GM23338 (cell line): ENCODE measurements at regions not wholly inside any gene's neighbourhood (a gene's known extent, or its start where the extent isn't known, plus 50 kb on each side); places are given as distances from the start of the nearest gene placed in this dataset.

ENCODE experiments used
- ATAC-seq: fragments of 200-7000 bp; cut with Tn5 transposase; 3 replicates; pipeline ENCODE4 v1.9.1; 2020
- DNase-seq: peaks from one replicate; pipeline ENCODE4 v3.0.0-alpha.2; 2015; ENCODE audit warnings: low spot score
- H2AFZ ChIP-seq: fragments of 200-600 bp; sonication (generic); 2 replicates; pipeline ENCODE4 v1.8.0; 2016; ENCODE audit warnings: antibody characterized with exemption, mild to moderate bottlenecking, moderate library complexity
- H3F3A ChIP-seq: fragments of 200-600 bp; sonication (generic); replicated peaks from 2 replicates; pipeline ENCODE4 v1.8.0; 2017; ENCODE audit warnings: antibody characterized with exemption, mixed run types, low read depth
- H3K27ac ChIP-seq: fragments of 200-600 bp; sonication (generic); 2 replicates; pipeline ENCODE4 v1.6.1; 2016; ENCODE audit warnings: low read depth
- H3K27me3 ChIP-seq: fragments of 200-600 bp; sonication (generic); 2 replicates; pipeline ENCODE4 v1.8.0; 2016; ENCODE audit warnings: mild to moderate bottlenecking, mixed run types, moderate library complexity; ENCODE audit not compliant: insufficient read depth
- H3K36me3 ChIP-seq: fragments of 200-600 bp; sonication (generic); 2 replicates; pipeline ENCODE4 v1.8.0; 2016; ENCODE audit warnings: mild to moderate bottlenecking; ENCODE audit not compliant: insufficient read depth
- H3K4me1 ChIP-seq: fragments of 200-600 bp; sonication (generic); 2 replicates; pipeline ENCODE4 v1.8.0; 2016; ENCODE audit warnings: mild to moderate bottlenecking, moderate library complexity; ENCODE audit not compliant: insufficient read depth
- H3K4me2 ChIP-seq: fragments of 200-600 bp; sonication (generic); 2 replicates; pipeline ENCODE4 v1.7.1; 2017; ENCODE audit warnings: mixed run types
- H3K4me3 ChIP-seq: fragments of 200-600 bp; sonication (generic); 2 replicates; pipeline ENCODE4 v1.6.1; 2016; ENCODE audit warnings: mixed run types
- H3K79me2 ChIP-seq: fragments of 200-600 bp; sonication (generic); replicated peaks from 2 replicates; pipeline ENCODE4 v1.8.0; 2017; ENCODE audit warnings: mild to moderate bottlenecking; ENCODE audit not compliant: insufficient read depth
- H3K9me2 ChIP-seq: fragments of 200-600 bp; sonication (generic); 2 replicates; pipeline ENCODE4 v1.8.0; 2017; ENCODE audit not compliant: insufficient read depth
- H4K20me1 ChIP-seq: fragments of 200-600 bp; sonication (generic); replicated peaks from 2 replicates; pipeline ENCODE4 v1.8.0; 2017; ENCODE audit warnings: mild to moderate bottlenecking; ENCODE audit not compliant: insufficient read depth
- H3K27ac Mint-ChIP-seq: 2 replicates; pipeline ENCODE4 v1.8.0; 2020; ENCODE audit warnings: inconsistent platforms, mild to moderate bottlenecking, moderate library complexity, mixed read lengths
- H3K27me3 Mint-ChIP-seq: 3 replicates; pipeline ENCODE4 v1.8.0; 2022; ENCODE audit warnings: low read depth, mild to moderate bottlenecking, moderate library complexity, mixed read lengths, inconsistent platforms; ENCODE audit not compliant: insufficient read depth, poor library complexity
- H3K36me3 Mint-ChIP-seq: 3 replicates; pipeline ENCODE4 v1.8.0; 2021; ENCODE audit warnings: low read depth, mild to moderate bottlenecking, inconsistent platforms, moderate library complexity, mixed read lengths
- H3K4me1 Mint-ChIP-seq: 3 replicates; pipeline ENCODE4 v1.8.0; 2020; ENCODE audit warnings: mild to moderate bottlenecking, inconsistent platforms, mixed read lengths
- H3K4me3 Mint-ChIP-seq: 3 replicates; pipeline ENCODE4 v1.8.0; 2021; ENCODE audit warnings: moderate library complexity, mild to moderate bottlenecking, inconsistent platforms, mixed read lengths
- H3K9me3 Mint-ChIP-seq: 3 replicates; pipeline ENCODE4 v1.8.0; 2020; ENCODE audit warnings: moderate library complexity, mild to moderate bottlenecking, inconsistent platforms, mixed read lengths
- CREB1 ChIP-seq: fragments of 250-450 bp; sonication (Bioruptor Pico); IDR thresholded peaks from 2 replicates; pipeline ENCODE4 v1.5.0; 2020; ENCODE audit warnings: low read depth, mild to moderate bottlenecking, moderate library complexity
- CTCF ChIP-seq, 2 experiments: fragments of 200-600 bp in 1 of 2; sonication (generic) in 1 of 2; conservative IDR thresholded peaks; 2 replicates each; pipeline versions ENCODE4 v1.5.1 to v1.6.1; 2016 to 2017; ENCODE audit warnings: antibody characterized with exemption in 2 of 2, low read depth in 2 of 2, mild to moderate bottlenecking in 2 of 2, moderate library complexity in 1 of 2
- ETS1 ChIP-seq: IDR thresholded peaks from 2 replicates; pipeline ENCODE4 v1.6.1; 2016; ENCODE audit warnings: antibody characterized with exemption
- EZH2 ChIP-seq: fragments of 200-600 bp; sonication (generic); IDR thresholded peaks from one replicate; pipeline ENCODE4 v1.8.0; 2017; ENCODE audit warnings: antibody characterized with exemption, mild to moderate bottlenecking, low read depth; ENCODE audit not compliant: unreplicated experiment
- EZH2phosphoT487 ChIP-seq: fragments of 200-600 bp; sonication (generic); IDR thresholded peaks from one replicate; pipeline ENCODE4 v1.8.1; 2018; ENCODE audit warnings: antibody characterized with exemption; ENCODE audit not compliant: unreplicated experiment
- JUNB ChIP-seq: IDR thresholded peaks from one replicate; pipeline ENCODE4 v1.6.1; 2016; ENCODE audit warnings: antibody characterized with exemption; ENCODE audit not compliant: unreplicated experiment
- NANOG ChIP-seq: IDR thresholded peaks from 2 replicates; pipeline ENCODE4 v1.6.1; 2016; ENCODE audit warnings: antibody characterized with exemption, borderline replicate concordance
- POLR2AphosphoS5 ChIP-seq: IDR thresholded peaks from 2 replicates; pipeline ENCODE4 v1.6.1; 2016; ENCODE audit warnings: antibody characterized with exemption, low read depth
- REST ChIP-seq: IDR thresholded peaks from one replicate; pipeline ENCODE4 v1.6.1; 2018; ENCODE audit warnings: antibody characterized with exemption; ENCODE audit not compliant: unreplicated experiment
- STAT1 ChIP-seq: IDR thresholded peaks from one replicate; pipeline ENCODE4 v1.6.1; 2016; ENCODE audit warnings: antibody characterized with exemption; ENCODE audit not compliant: unreplicated experiment
- ZNF114 ChIP-seq: fragments of 250-450 bp; sonication (Bioruptor Pico); IDR thresholded peaks from 2 replicates; pipeline ENCODE4 v1.5.0; 2020; ENCODE audit warnings: mild to moderate bottlenecking, moderate library complexity
- ZNF331 ChIP-seq: fragments of 250-450 bp; sonication (Bioruptor Pico); IDR thresholded peaks from 2 replicates; pipeline ENCODE4 v1.5.0; 2020; ENCODE audit warnings: low read depth, mild to moderate bottlenecking, moderate library complexity
- ZNF462 ChIP-seq: fragments of 250-450 bp; sonication (Bioruptor Pico); IDR thresholded peaks from 2 replicates; pipeline ENCODE4 v1.5.0; 2020; ENCODE audit warnings: mild to moderate bottlenecking, moderate library complexity

GRCh38 chr9:78806492-78807160 lies 509.7 kb downstream of the PSAT1 start:
- H3K4me3 ChIP-seq = no peak overlapping the region
- 0 out of 2 replicates have a peak, but pooled peaks cover 2% of the 10 kb centered on the region for H4K20me1 ChIP-seq
- no peak overlapping the region for H3K4me2 ChIP-seq
- peaks cover 4% of the 10 kb centered on the region; the same call in 1 of the 2 replicates for H3K4me1 ChIP-seq
- peaks cover 3% of the 10 kb centered on the region; the same call in 2 of the 3 replicates for H3K4me1 Mint-ChIP-seq
- no peaks in the 10 kb centered on the region for H3K36me3 Mint-ChIP-seq
- H3K27me3 Mint-ChIP-seq = no peaks in the 10 kb centered on the region
- TF ChIP-seq CTCF (conservative IDR thresholded peaks at IDR 0.05; ENCODE audit: low read depth in 2 of 2) (no peak), ZNF114 (CRISPR knock-in tag) (no peak), ETS1 (no peak), EZH2phosphoT487 (no peak), CREB1 (CRISPR knock-in tag) (no peak), POLR2AphosphoS5 (no peak), NANOG (no peak), STAT1 (no peak), ZNF462 (CRISPR knock-in tag) (no peak), EZH2 (no peak), JUNB (no peak), ZNF331 (CRISPR knock-in tag) (no peak), REST (no peak)
- H3K27ac ChIP-seq = no peak overlapping the region
- ATAC-seq (no peak), DNase-seq (no peak)
- no peak overlapping the region for H3K27ac Mint-ChIP-seq
- no peaks in the 10 kb centered on the region for H3F3A ChIP-seq
- H3K27me3 ChIP-seq = no peaks in the 10 kb centered on the region
- no peaks in the 10 kb centered on the region for H3K79me2 ChIP-seq
- H2AFZ ChIP-seq = no peak overlapping the region
- H3K4me3 Mint-ChIP-seq = no peak overlapping the region
- H3K9me3 Mint-ChIP-seq = no peaks in the 10 kb centered on the region; the same call in 2 of the 3 replicates
- no peaks in the 10 kb centered on the region for H3K36me3 ChIP-seq
- no peaks in the 10 kb centered on the region for H3K9me2 ChIP-seq
